ENCODE measurements at regions not wholly inside any gene's neighbourhood (a gene's known extent, or its start where the extent isn't known, plus 50 kb on each side); places are given as distances from the start of the nearest gene placed in this dataset.

GRCh38 chr2:188810586-188810985, 163.6 kb upstream of the COL3A1 start:
- no peaks in the 10 kb centered on the region for H3K27me3 Mint-ChIP-seq
- H3K36me3 Mint-ChIP-seq (ENCODE audit: insufficient read depth), result no peaks in the 10 kb centered on the region
- DNase-seq (ENCODE audit: low spot score, unreplicated experiment), result no peak
- TF ChIP-seq CTCF (IDR thresholded peaks at IDR 0.05; ENCODE audit: unreplicated experiment), result no peak
- no peaks in the 10 kb centered on the region for H3K9me3 Mint-ChIP-seq (ENCODE audit: low read depth)
- H3K4me3 Mint-ChIP-seq (ENCODE audit: low read depth), result no peak overlapping the region
- peaks cover 4% of the 10 kb centered on the region for H3K4me1 Mint-ChIP-seq (ENCODE audit: low read depth)
- H3K27ac Mint-ChIP-seq, result no peak overlapping the region

GRCh38 chr2:188811522-188811921, 162.7 kb upstream of the COL3A1 start:
- Mint-ChIP-seq H3K4me1 (ENCODE audit: low read depth) (peaks cover 4% of the 10 kb centered on the region), H3K27ac (no peak overlapping the region), H3K36me3 (ENCODE audit: insufficient read depth) (no peaks in the 10 kb centered on the region), H3K27me3 (no peaks in the 10 kb centered on the region), H3K9me3 (ENCODE audit: low read depth) (no peaks in the 10 kb centered on the region), H3K4me3 (ENCODE audit: low read depth) (no peak overlapping the region)
- DNase-seq (ENCODE audit: low spot score, unreplicated experiment), result no peak
- no peak for TF ChIP-seq CTCF (IDR thresholded peaks at IDR 0.05; ENCODE audit: unreplicated experiment)

GRCh38 chr2:188813315-188813714, 160.9 kb upstream of the COL3A1 start:
- no peaks in the 10 kb centered on the region for H3K9me3 Mint-ChIP-seq (ENCODE audit: low read depth)
- H3K4me3 Mint-ChIP-seq (ENCODE audit: low read depth), result no peak overlapping the region
- DNase-seq (ENCODE audit: low spot score, unreplicated experiment), result no peak
- peaks cover 4% of the 10 kb centered on the region for H3K4me1 Mint-ChIP-seq (ENCODE audit: low read depth)
- no peak for TF ChIP-seq CTCF (IDR thresholded peaks at IDR 0.05; ENCODE audit: unreplicated experiment)
- H3K36me3 Mint-ChIP-seq (ENCODE audit: insufficient read depth), result no peaks in the 10 kb centered on the region
- H3K27me3 Mint-ChIP-seq, result no peaks in the 10 kb centered on the region
- no peak overlapping the region for H3K27ac Mint-ChIP-seq

GRCh38 chr2:188813857-188814256, 160.3 kb upstream of the COL3A1 start:
- Mint-ChIP-seq H3K4me3 (ENCODE audit: low read depth) (no peak overlapping the region), H3K36me3 (ENCODE audit: insufficient read depth) (no peaks in the 10 kb centered on the region)

GRCh38 chr2:188819011-188819410, 155.2 kb upstream of the COL3A1 start:
- Mint-ChIP-seq H3K27ac (no peak overlapping the region), H3K4me1 (ENCODE audit: low read depth) (peaks cover 14% of the 10 kb centered on the region), H3K27me3 (no peaks in the 10 kb centered on the region), H3K36me3 (ENCODE audit: insufficient read depth) (no peaks in the 10 kb centered on the region), H3K9me3 (ENCODE audit: low read depth) (peaks cover 3% of the 10 kb centered on the region), H3K4me3 (ENCODE audit: low read depth) (no peak overlapping the region)
- DNase-seq (ENCODE audit: low spot score, unreplicated experiment), result no peak
- no peak for TF ChIP-seq CTCF (IDR thresholded peaks at IDR 0.05; ENCODE audit: unreplicated experiment)

More at GRCh38 chr2:188813857-188814256, 160.3 kb upstream of the COL3A1 start:
- no peak for TF ChIP-seq CTCF (IDR thresholded peaks at IDR 0.05; ENCODE audit: unreplicated experiment)
- H3K27ac Mint-ChIP-seq, result no peak overlapping the region
- peaks cover 6% of the 10 kb centered on the region for H3K4me1 Mint-ChIP-seq (ENCODE audit: low read depth)
- H3K27me3 Mint-ChIP-seq, result no peaks in the 10 kb centered on the region
- no peaks in the 10 kb centered on the region for H3K9me3 Mint-ChIP-seq (ENCODE audit: low read depth)
- DNase-seq (ENCODE audit: low spot score, unreplicated experiment), result no peak

All from progenitor cell of endocrine pancreas (in vitro differentiated cells).